Hindlimb muscle (tissue), 1 donor: ENCODE measurements at regions not wholly inside any gene's neighbourhood (a gene's known extent, or its start where the extent isn't known, plus 50 kb on each side); places are given as distances from the start of the nearest gene placed in this dataset.
A peak's percentile ranks its signal among the peaks of the same experiment; 100 is the strongest.

Experiments used
- DNase-seq: peaks from one replicate; pipeline ENCODE4 v3.0.0-alpha.2; 2013

DNA sequence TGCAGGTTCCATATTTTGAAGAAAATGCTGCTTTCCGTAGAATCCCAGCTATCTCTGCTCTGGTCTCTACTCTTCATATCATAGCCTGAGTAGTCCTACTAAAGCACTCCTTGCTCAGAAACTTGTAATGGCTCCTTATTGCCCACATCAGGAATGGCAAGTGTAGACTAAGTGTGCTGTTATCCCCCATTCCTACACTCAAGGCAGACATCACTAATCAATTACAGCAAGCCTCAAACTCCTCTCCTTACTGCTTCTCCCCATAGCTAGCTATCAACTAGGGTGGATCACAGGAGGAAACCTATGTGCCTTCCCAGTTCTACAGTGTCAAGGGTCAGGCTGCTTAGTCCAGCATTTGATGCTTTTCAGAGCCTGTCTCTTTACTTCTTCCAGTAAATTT lies 163.4 kb downstream of the HAPSTR1 start:
- no peak for DNase-seq

DNA sequence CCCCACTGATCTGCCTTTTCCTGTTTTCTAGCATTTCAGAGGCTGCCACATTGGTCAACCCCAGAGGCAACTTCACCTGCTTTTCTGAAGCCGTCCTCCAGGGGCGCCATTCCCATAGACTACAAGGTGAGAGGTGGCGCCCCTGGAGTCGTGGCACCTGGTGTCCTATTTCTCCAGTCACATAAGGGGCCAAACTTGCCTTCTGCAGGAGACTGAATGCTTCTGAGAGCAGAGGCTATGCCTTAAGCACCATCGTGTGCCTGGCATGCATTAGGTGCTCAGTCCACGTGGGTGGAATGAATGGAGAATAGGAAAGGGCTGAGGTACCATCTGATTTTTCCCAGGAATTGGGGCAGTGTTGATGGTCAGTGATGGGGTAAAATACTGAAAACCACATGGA lies 164.8 kb downstream of the HAPSTR1 start:
- no peak for DNase-seq

DNA sequence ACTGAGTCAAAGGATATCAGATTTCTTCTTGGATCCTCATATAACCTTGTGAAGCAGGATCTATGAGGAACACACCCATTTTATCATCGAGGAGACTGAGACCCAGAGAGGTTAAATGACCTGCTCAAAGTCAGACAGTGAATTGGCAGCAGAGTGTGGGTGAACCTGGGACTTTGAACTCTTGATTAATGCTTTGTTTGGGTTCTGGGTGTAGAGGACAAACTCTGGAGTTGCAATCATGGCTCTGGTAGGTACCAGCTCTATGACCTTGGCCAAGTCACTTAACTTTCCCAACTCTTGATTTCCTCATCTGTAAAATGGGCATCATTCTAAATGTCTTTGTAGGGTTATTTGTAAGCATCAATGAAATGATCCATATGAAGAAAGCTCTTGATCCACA lies 166.4 kb downstream of the HAPSTR1 start:
- DNase-seq: no peak

- peak; percentile 8 for DNase-seq
Observed at GRCh38 chr16:9258423-9259051, 167.1 kb downstream of the HAPSTR1 start.

DNA sequence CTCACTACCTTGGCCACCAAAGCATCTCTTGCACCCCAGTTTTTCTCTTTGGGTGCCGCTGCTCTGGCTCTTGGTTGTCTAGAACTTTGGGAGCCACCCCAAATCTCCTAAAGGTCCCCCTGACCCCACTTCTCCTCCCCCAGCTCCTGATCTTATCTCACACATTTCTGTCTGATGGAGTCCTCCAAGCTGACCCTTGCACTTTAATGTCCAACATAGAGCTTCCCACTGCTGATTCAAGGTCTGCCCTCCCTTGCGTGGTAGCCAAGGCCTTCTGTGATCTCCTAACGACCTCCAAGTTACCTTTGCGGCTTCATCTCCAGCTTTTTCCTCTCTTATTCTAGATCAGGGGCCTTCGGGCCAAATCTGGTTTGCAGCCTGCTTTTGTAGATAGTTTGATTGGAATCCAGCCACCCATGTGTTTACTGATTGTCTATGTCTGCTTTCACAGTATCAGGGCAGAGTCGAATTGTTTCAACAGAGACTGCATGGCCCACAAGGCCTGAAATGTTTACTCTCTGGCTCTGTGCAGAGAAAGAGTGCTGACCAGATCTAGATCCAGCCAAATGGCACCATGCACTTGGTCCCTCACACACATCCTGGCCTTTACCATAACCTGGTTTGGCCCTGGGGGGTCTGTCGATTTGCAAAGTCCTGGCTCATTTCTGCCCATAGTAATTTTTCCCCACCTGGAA lies 168.6 kb downstream of the HAPSTR1 start:
- no peak for DNase-seq

DNA sequence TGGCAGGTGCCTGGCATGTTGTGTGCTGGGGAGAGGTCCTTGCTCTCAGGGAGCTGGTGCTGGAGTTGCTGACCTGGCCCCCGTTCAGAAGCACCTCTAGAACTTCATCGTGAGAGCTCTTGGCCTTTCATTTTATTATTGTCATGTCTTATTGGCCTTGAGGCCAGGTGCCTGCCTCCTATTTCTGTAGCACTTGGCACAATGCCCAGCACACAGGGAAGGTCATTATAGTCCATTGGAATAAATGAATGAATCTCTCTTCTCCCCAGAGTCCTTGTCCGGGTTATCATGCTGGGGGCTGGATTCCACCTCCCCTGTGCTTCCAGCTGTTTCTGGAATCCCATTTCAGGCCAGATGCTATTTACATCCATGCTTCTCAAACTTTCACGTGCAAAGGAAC lies 169.2 kb downstream of the HAPSTR1 start:
- peak; percentile 28 for DNase-seq

GRCh38 chr16:9261376-9261775 lies 169.9 kb downstream of the HAPSTR1 start:
- DNase-seq: no peak

DNA sequence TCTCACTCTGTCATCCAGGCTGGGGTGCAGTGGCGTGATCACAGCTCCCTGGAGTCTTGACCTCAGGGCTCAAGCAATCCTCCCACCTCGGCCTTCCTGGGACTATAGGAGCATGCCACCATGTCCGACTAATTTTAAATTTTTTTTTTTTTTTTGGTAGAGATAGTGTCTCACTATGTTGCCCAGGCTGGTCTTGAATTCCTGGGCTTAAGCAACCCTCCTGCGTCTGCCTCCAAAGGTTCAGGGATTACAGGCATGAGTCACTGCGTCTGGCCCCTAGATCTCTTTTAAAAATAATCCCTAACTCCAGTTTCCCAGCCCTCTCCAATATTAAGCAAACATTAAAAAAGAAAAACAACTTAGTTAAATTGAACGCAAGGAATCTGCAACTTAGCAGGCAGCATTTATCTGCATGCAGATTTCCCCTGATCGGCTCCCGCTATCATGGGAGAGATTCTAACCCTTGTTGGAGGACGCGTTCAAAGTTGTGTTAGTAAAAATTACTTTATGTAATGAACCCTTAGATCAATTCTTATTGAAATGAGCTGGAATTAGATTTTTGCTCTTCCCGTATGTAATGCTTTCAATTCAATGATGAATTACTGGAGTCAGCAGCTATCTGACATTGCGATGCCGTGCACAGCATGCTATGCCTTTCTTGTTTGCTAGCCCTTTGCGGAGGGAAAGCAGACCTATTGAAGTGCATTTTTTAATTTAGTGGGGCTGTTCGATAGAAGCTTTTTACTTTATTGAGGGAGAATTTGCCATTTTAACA lies 171.7 kb downstream of the HAPSTR1 start:
- no peak for DNase-seq

- DNase-seq: no peak
Observed at GRCh38 chr16:9264067-9264466, 172.6 kb downstream of the HAPSTR1 start.

DNA sequence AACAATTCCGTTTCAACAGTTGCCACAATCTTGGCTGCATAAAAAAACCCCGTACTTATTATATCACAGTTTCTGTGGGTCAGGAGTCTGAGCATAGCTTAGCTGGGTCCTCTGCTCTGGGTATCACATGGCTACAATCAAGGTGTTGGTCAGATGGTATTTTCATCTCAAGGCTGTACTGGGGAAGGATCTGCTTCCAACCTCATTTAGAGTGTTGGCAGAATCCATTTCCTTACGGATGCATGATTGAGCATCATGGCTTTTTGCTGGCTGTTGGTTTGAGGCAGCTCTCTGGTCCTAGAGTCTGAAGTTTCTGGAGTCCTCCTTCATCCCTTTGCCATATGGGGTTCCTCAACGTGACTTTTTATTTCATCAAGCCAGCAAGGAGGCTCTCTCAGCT lies 177.0 kb downstream of the HAPSTR1 start:
- no peak for DNase-seq

DNA sequence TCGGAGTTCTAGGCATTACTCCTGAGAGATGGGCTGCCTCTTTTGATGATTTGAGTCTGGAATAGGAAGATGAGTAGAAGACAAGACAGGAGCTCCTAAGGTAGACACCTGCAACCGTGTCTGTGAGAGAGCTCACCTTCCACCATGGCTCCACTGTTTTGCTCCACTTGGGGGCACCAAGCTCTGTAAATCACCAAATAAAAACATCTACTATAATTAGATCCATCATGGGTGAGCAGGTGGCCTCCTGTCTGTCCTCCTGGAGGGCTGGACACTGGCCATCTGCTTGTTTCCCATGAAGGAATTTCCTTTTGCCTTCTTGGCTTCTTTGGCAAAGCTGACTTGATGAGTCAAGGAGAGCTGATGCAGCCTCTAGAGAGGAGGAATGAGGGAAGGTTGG lies 179.0 kb downstream of the HAPSTR1 start:
- DNase-seq: no peak

DNA sequence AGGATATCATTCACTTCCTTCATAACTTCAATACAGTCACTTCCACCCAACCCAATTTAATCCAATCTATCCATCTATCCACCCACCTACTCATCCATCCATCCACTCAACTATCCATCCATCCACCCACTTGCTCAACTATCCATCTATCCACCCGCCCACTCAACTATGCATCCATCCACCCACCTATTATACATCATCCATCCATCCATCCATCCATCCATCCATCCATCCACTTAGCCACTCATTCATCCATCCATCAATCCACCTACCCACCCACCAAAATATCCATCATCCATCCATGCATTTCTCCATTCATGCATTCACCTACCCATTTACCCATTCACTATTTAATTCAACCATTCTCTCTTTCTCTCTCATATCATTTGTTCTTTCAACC lies 179.5 kb downstream of the HAPSTR1 start:
- no peak for DNase-seq

- DNase-seq: no peak
Observed at GRCh38 chr16:9271841-9272240, 180.4 kb downstream of the HAPSTR1 start.

DNA sequence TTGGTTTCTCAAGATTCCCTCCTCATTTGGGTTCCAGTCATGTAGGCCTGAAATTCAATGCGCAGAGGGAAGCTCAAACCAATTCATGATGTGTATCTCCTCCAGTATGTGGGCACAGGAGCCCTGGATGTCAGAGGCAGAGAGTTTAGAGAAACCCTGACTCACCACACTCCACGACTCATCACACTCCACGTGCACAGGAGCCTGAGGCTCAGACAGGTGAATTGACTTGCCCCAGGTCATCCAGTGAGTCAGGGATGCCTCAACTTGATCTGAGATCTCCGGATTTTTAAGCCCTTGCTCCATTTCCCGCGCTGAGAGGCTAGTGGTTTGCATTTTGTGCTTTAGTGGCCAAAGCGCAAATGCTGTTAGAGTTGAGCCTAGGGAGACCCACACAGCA lies 183.9 kb downstream of the HAPSTR1 start:
- no peak for DNase-seq

DNA sequence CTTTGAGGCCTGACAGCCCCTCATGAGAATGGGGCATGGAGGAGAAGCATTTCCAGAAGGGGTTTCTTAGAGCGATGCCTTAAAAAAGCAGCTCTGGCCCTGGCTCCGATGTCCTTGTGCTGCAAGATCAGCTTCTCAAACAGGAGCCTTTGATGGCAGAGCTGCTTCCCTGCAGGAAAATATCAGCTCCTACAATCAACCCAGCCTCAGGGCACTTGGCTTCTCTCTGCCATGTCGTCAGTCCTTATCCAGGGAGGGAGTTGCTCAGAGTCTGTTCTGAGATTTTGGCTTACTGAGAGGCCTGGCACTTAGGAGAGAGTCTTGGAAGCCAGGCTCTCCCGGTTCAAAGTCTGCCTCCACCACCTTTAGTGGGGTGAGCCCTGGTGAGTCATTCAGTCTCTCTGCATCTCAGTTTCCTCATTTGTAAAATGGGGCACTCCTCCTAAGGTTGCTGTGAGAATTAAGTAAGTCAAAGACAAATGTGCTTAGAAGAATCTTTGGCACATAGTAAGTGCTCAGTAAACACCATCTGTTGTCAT lies 184.4 kb downstream of the HAPSTR1 start:
- DNase-seq: no peak

- DNase-seq: no peak
Observed at GRCh38 chr16:9279291-9280068, 188.0 kb downstream of the HAPSTR1 start.

DNA sequence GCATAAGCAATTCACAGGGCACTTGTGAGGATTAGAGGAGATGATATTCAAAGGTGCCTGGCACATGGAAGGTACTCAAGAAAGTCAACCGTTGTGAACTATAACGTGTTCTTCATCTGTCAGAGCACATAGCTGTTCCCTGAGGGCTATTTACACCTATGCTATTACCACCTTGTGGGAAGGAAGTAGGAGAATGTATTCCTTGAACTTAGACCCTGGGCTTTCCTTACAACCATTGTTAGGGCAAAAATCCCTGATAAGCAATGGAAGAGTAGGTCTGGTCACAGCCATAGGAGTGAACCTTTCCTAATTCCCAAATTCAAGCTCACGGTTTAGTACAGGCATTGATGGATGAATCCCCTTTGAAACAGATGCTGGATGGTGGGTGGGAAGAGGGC lies 188.6 kb downstream of the HAPSTR1 start:
- DNase-seq: no peak

DNA sequence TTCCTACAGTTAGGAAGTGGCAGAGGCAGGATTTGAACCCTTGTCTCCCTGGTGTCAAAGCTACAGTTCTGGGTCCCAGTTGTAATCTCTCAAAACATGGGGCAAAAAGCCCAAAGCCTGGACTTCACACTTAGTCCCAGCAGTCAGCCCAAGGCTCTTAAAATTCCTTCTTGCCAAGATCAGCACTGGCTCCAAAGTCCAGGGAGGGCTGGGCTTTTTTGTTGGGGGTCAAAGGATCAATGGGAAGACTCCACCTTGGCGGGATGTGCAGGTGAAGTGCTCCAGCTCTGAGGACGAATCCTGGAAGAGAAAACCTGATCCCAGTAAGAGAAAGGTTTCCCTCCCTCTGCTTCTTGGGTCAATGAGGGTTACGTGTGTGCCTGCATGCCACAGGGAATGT lies 195.5 kb downstream of the HAPSTR1 start:
- no peak for DNase-seq

DNA sequence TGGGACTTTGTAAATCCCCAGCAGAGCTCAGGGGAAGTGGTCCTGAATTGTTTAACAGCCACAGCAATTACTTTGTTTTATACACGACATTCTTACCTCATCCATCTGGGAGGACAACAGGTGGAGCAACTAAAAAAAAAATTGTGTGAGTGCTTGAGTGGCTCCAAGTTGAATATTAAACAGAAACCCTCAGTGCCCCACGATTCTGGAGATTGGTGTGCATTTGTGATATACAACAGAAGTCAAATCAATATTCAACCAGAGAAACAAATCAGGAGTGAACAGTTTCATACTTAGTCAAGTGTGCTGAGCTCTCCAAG lies 204.8 kb downstream of the HAPSTR1 start:
- DNase-seq: no peak

DNA sequence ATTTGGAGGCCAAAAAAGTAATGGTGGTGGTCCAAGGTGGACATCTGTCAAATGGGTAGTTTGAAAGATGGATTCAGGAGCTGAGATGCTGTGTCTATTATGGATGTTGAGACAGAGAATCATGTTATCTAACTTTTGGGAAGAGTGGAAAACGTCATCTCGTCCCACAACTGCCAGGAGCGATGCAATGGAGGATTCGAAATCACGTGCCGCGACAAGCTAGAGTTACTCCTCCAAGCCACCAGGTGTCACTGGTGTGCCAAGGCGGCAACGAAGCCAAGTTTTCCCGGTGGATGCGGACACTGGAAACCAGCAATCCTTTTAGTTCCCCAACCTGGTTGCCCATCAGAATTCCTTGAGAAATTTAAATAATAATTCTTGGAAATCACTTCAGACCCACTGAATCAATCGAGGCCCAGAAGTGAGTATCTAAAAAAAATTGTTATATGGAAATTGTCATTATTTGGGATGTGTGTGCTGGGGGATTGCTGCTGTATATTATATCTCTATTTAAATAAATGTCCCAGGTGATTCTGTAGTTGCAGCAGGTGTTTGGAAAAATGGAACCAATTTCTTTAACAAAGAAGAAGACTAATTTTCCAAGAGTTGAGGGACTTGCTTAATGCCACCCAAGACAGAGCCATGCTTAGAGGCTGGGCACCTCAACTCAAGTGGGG lies 206.1 kb downstream of the HAPSTR1 start:
- no peak for DNase-seq

- DNase-seq: no peak
Observed at GRCh38 chr16:9300252-9300651, 208.8 kb downstream of the HAPSTR1 start.

GRCh38 chr16:9302072-9302471 lies 210.6 kb downstream of the HAPSTR1 start:
- no peak for DNase-seq
